Neural cell (in vitro differentiated cells): ENCODE measurements at regions not wholly inside any gene's neighbourhood (a gene's known extent, or its start where the extent isn't known, plus 50 kb on each side); places are given as distances from the start of the nearest gene placed in this dataset.

Experiments
- H2AFZ ChIP-seq: fragments of 200-600, 300-800 bp; sonication (generic), shearing (Covaris generic); 2 replicates; pipeline ENCODE4 v1.6.0; 2014; ENCODE audit warnings: low read depth, mild to moderate bottlenecking, antibody characterized with exemption, low read length, moderate library complexity
- H3F3A ChIP-seq: fragments of 200-600 bp; shearing (Covaris generic); 2 replicates; pipeline ENCODE4 v1.6.1; 2016; ENCODE audit warnings: mild to moderate bottlenecking, moderate library complexity, mixed read lengths, antibody characterized with exemption, low read length; ENCODE audit not compliant: insufficient read depth, poor library complexity, severe bottlenecking
- H3K27ac ChIP-seq: fragments of 200-600, 300-800 bp; sonication (generic), shearing (Covaris generic); 2 replicates; pipeline ENCODE4 v1.5.1; 2014; ENCODE audit warnings: mild to moderate bottlenecking, low read length, moderate library complexity
- H3K27me3 ChIP-seq: fragments of 300-800, 200-600 bp; sonication (generic), shearing (Covaris generic); 2 replicates; pipeline ENCODE4 v1.6.0; 2014; ENCODE audit warnings: mild to moderate bottlenecking, low read depth, low read length, moderate library complexity; ENCODE audit not compliant: insufficient read depth
- H3K36me3 ChIP-seq: fragments of 300-800, 200-600 bp; sonication (generic), shearing (Covaris generic); 2 replicates; pipeline ENCODE4 v1.5.1; 2014; ENCODE audit warnings: mild to moderate bottlenecking, antibody characterized with exemption, low read length, moderate library complexity; ENCODE audit not compliant: insufficient read depth
- H3K4me2 ChIP-seq: fragments of 300-800, 200-600 bp; sonication (generic), shearing (Covaris generic); 2 replicates; pipeline ENCODE4 v1.6.0; 2014; ENCODE audit warnings: mild to moderate bottlenecking, low read length
- H3K4me3 ChIP-seq: fragments of 300-800, 200-600 bp; sonication (generic), shearing (Covaris generic); 2 replicates; pipeline ENCODE4 v1.5.1; 2014; ENCODE audit warnings: mild to moderate bottlenecking, low read length, moderate library complexity
- H3K79me2 ChIP-seq: fragments of 200-600 bp; shearing (Covaris generic); replicated peaks from 2 replicates; pipeline ENCODE4 v1.6.0; 2014; ENCODE audit warnings: mild to moderate bottlenecking, low read length, moderate library complexity; ENCODE audit not compliant: insufficient read depth
- H3K9ac ChIP-seq: fragments of 300-800, 200-600 bp; sonication (generic), shearing (Covaris generic); 2 replicates; pipeline ENCODE4 v1.6.1; 2016; ENCODE audit warnings: mild to moderate bottlenecking, low read length, mixed read lengths
- H3K9me2 ChIP-seq: fragments of 200-600 bp; shearing (Covaris generic); 2 replicates; pipeline ENCODE4 v1.6.1; 2016; ENCODE audit warnings: mild to moderate bottlenecking, low read length, mixed read lengths; ENCODE audit not compliant: insufficient read depth
- H3K9me3 ChIP-seq: fragments of 200-600, 300-800 bp; sonication (generic), shearing (Covaris generic); 2 replicates; pipeline ENCODE4 v1.6.1; 2016; ENCODE audit warnings: mild to moderate bottlenecking, mixed run types, low read length, moderate library complexity, mixed read lengths
- H4K20me1 ChIP-seq: fragments of 200-600 bp; shearing (Covaris generic); 2 replicates; pipeline ENCODE4 v1.6.1; 2016; ENCODE audit warnings: mild to moderate bottlenecking, mixed run types; ENCODE audit not compliant: insufficient read depth
- EP300 ChIP-seq: fragments of 450-650 bp; conservative IDR thresholded peaks from 2 replicates; pipeline ENCODE4 v1.6.1; 2014; ENCODE audit warnings: antibody characterized with exemption, mild to moderate bottlenecking, moderate library complexity; ENCODE audit not compliant: poor library complexity, severe bottlenecking
- EZH2 ChIP-seq: fragments of 200-600, 300-800 bp; shearing (Covaris generic), sonication (generic); IDR thresholded peaks from 2 replicates; pipeline ENCODE4 v1.6.1; 2014; ENCODE audit warnings: antibody characterized with exemption, low read length, borderline replicate concordance, mild to moderate bottlenecking; ENCODE audit not compliant: insufficient read depth, poor library complexity, severe bottlenecking
- MXI1 ChIP-seq: fragments of 450-650 bp; conservative IDR thresholded peaks from 2 replicates; pipeline ENCODE4 v1.6.1; 2014; ENCODE audit warnings: antibody characterized with exemption, mild to moderate bottlenecking; ENCODE audit not compliant: poor library complexity, severe bottlenecking
- POLR2AphosphoS5 ChIP-seq: IDR thresholded peaks from 2 replicates; pipeline ENCODE4 v1.6.1; 2012
- RAD21 ChIP-seq: fragments of 450-650 bp; conservative IDR thresholded peaks from 2 replicates; pipeline ENCODE4 v1.6.1; 2014; ENCODE audit warnings: antibody characterized with exemption, mild to moderate bottlenecking, moderate library complexity
- SMC3 ChIP-seq: fragments of 450-650 bp; conservative IDR thresholded peaks from 2 replicates; pipeline ENCODE4 v1.6.1; 2014; ENCODE audit warnings: antibody characterized with exemption, mild to moderate bottlenecking, moderate library complexity; ENCODE audit not compliant: poor library complexity
- TAF1 ChIP-seq: IDR thresholded peaks from 2 replicates; pipeline ENCODE4 v1.6.1; 2012; ENCODE audit warnings: low read depth
- TF ChIP-seq, protein P1 (sequence below): fragments of 450-650 bp; IDR thresholded peaks from 2 replicates; pipeline ENCODE4 v1.5.1; 2014; ENCODE audit warnings: antibody characterized with exemption, mild to moderate bottlenecking, moderate library complexity; ENCODE audit not compliant: poor library complexity, severe bottlenecking
- TF ChIP-seq, protein P2 (sequence below): IDR thresholded peaks from 2 replicates; pipeline ENCODE4 v1.6.1; 2012; ENCODE audit warnings: borderline replicate concordance

- Histone ChIP-seq H2AFZ (no peak overlapping the region), H4K20me1 (no peaks in the 10 kb centered on the region), H3K4me3 (no peak overlapping the region), H3K27me3 (no peaks in the 10 kb centered on the region), H3F3A (no peaks in the 10 kb centered on the region), H3K27ac (no peak overlapping the region), H3K9me2 (no peaks in the 10 kb centered on the region), H3K9ac (no peak overlapping the region), H3K79me2 (no peaks in the 10 kb centered on the region), H3K9me3 (no peaks in the 10 kb centered on the region), H3K4me2 (no peak overlapping the region), H3K36me3 (no peaks in the 10 kb centered on the region)
- TF ChIP-seq TAF1 = no peak
- TF ChIP-seq, protein P1, sequence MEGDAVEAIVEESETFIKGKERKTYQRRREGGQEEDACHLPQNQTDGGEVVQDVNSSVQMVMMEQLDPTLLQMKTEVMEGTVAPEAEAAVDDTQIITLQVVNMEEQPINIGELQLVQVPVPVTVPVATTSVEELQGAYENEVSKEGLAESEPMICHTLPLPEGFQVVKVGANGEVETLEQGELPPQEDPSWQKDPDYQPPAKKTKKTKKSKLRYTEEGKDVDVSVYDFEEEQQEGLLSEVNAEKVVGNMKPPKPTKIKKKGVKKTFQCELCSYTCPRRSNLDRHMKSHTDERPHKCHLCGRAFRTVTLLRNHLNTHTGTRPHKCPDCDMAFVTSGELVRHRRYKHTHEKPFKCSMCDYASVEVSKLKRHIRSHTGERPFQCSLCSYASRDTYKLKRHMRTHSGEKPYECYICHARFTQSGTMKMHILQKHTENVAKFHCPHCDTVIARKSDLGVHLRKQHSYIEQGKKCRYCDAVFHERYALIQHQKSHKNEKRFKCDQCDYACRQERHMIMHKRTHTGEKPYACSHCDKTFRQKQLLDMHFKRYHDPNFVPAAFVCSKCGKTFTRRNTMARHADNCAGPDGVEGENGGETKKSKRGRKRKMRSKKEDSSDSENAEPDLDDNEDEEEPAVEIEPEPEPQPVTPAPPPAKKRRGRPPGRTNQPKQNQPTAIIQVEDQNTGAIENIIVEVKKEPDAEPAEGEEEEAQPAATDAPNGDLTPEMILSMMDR = no peak
- TF ChIP-seq EZH2 = no peak
- TF ChIP-seq RAD21 = no peak
- no peak for TF ChIP-seq MXI1
- TF ChIP-seq POLR2AphosphoS5 = no peak
- TF ChIP-seq, protein P2, sequence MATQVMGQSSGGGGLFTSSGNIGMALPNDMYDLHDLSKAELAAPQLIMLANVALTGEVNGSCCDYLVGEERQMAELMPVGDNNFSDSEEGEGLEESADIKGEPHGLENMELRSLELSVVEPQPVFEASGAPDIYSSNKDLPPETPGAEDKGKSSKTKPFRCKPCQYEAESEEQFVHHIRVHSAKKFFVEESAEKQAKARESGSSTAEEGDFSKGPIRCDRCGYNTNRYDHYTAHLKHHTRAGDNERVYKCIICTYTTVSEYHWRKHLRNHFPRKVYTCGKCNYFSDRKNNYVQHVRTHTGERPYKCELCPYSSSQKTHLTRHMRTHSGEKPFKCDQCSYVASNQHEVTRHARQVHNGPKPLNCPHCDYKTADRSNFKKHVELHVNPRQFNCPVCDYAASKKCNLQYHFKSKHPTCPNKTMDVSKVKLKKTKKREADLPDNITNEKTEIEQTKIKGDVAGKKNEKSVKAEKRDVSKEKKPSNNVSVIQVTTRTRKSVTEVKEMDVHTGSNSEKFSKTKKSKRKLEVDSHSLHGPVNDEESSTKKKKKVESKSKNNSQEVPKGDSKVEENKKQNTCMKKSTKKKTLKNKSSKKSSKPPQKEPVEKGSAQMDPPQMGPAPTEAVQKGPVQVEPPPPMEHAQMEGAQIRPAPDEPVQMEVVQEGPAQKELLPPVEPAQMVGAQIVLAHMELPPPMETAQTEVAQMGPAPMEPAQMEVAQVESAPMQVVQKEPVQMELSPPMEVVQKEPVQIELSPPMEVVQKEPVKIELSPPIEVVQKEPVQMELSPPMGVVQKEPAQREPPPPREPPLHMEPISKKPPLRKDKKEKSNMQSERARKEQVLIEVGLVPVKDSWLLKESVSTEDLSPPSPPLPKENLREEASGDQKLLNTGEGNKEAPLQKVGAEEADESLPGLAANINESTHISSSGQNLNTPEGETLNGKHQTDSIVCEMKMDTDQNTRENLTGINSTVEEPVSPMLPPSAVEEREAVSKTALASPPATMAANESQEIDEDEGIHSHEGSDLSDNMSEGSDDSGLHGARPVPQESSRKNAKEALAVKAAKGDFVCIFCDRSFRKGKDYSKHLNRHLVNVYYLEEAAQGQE = no peak
- no peak for TF ChIP-seq EP300
- TF ChIP-seq SMC3 = no peak
Observed at GRCh38 chrX:16023790-16024734, 99.3 kb upstream of the GRPR start.

DNA sequence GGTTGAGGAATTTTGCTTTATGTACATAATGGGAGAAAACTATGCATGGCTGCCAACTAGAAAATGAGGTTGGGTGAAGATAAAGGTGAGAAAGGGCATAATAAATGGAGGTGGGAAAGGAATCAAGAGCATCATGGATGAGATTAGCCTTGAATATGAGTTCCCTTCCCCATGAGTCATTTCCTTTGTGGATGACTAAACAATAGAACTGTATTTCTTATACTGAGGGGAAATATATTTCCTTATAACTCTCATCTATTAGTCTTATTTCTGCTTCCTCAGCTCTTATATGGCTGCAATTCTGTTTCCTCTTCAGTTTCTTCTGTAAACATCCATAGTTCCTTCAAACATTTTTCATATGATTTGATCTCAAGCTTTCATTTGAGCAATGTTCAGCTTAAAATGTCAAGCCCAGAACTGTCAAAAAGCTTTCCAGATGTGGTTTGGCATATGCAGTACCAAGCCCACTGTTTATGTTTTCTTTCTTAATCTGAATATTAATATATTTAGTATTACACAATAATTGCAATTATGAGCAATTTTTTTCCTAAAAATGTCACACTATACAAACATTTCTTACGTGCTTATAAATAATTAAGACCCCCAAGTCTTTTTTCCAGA is 100.7 kb upstream of the GRPR start:
- Histone ChIP-seq H3K79me2 (no peaks in the 10 kb centered on the region), H2AFZ (no peak overlapping the region), H3F3A (no peaks in the 10 kb centered on the region), H3K9ac (no peak overlapping the region), H3K27ac (no peak overlapping the region), H3K9me2 (no peaks in the 10 kb centered on the region), H3K4me3 (no peak overlapping the region), H3K9me3 (no peaks in the 10 kb centered on the region), H3K4me2 (no peak overlapping the region), H3K36me3 (no peaks in the 10 kb centered on the region), H3K27me3 (no peaks in the 10 kb centered on the region), H4K20me1 (no peaks in the 10 kb centered on the region)
- TF ChIP-seq, protein P1 = no peak
- TF ChIP-seq POLR2AphosphoS5 (no peak), EZH2 (no peak), TAF1 (no peak), SMC3 (no peak), RAD21 (no peak), MXI1 (no peak), EP300 (no peak)
- TF ChIP-seq, protein P2 = no peak
